ENCODE measurements at regions not wholly inside any gene's neighbourhood (a gene's known extent, or its start where the extent isn't known, plus 50 kb on each side); places are given as distances from the start of the nearest gene placed in this dataset.

GRCh38 chr21:40901691-40902090, 54.7 kb upstream of the DSCAM start:
- DNase-seq = no peak

- DNase-seq = no peak
Observed at GRCh38 chr21:40902299-40902698, 55.3 kb upstream of the DSCAM start.

GRCh38 chr21:40902993-40903392, 56.0 kb upstream of the DSCAM start:
- DNase-seq = no peak

GRCh38 chr21:40905251-40905650, 58.3 kb upstream of the DSCAM start:
- DNase-seq = no peak

- no peak for DNase-seq
Observed at GRCh38 chr21:40912375-40912774, 65.4 kb upstream of the DSCAM start.

GRCh38 chr21:40915114-40915513, 68.2 kb upstream of the DSCAM start:
- DNase-seq = no peak

GRCh38 chr21:40923407-40923806, 76.4 kb upstream of the DSCAM start:
- no peak for DNase-seq

GRCh38 chr21:40923901-40924300, 76.9 kb upstream of the DSCAM start:
- no peak for DNase-seq

GRCh38 chr21:40924641-40925040, 77.7 kb upstream of the DSCAM start:
- DNase-seq = no peak

GRCh38 chr21:40926238-40926637, 79.3 kb upstream of the DSCAM start:
- no peak for DNase-seq

- no peak for DNase-seq
Observed at GRCh38 chr21:40929833-40930232, 82.9 kb upstream of the DSCAM start.

GRCh38 chr21:40931197-40931596, 84.2 kb upstream of the DSCAM start:
- DNase-seq = no peak

GRCh38 chr21:40936178-40936577, 89.2 kb upstream of the DSCAM start:
- DNase-seq = no peak

GRCh38 chr21:40936771-40937261, 89.9 kb upstream of the DSCAM start:
- no peak for DNase-seq

GRCh38 chr21:40938078-40938477, 91.1 kb upstream of the DSCAM start:
- DNase-seq = no peak

- DNase-seq = no peak
Observed at GRCh38 chr21:40938611-40939010, 91.7 kb upstream of the DSCAM start.

- DNase-seq = no peak
Observed at GRCh38 chr21:40947713-40948112, 100.8 kb upstream of the DSCAM start.

- no peak for DNase-seq
Observed at GRCh38 chr21:40950970-40951369, 104.0 kb upstream of the DSCAM start.

GRCh38 chr21:40952551-40953323, 105.8 kb upstream of the DSCAM start:
- DNase-seq = no peak

- DNase-seq = no peak
Observed at GRCh38 chr21:40964691-40965090, 117.7 kb upstream of the DSCAM start.

GRCh38 chr21:40967771-40968170, 120.8 kb upstream of the DSCAM start:
- no peak for DNase-seq

GRCh38 chr21:40972151-40972550, 125.2 kb upstream of the DSCAM start:
- DNase-seq = no peak

- DNase-seq = no peak
Observed at GRCh38 chr21:40976198-40977109, 129.5 kb upstream of the DSCAM start.

- DNase-seq = no peak
Observed at GRCh38 chr21:40985370-40985769, 138.4 kb upstream of the DSCAM start.

Measured in CD4-positive, alpha-beta T cell treated with Interleukin-6 for 4 hours (primary cell).